ENCODE measurements at regions not wholly inside any gene's neighbourhood (a gene's known extent, or its start where the extent isn't known, plus 50 kb on each side); places are given as distances from the start of the nearest gene placed in this dataset.

DNA sequence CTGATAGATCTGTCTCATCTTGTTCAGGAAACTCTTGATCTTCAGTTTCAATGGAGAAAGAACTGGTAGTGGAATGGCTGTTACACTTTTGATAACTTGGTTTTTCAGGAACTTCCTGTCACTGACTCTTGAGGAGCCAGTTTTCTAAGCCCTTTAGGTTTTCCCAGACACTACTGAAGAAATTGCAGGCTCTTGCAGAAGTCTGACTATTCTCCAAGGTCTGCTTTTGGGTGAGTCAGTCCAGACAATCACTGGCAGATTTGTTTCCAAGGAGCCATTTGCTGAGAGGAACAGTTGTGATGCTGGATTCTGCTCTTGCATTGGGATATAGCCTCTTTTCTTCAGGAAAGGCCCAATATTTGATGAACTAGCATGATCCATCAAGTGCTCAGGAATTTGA, 468.0 kb downstream of the FUT8 start:
- Histone ChIP-seq H2AFZ (ENCODE audit: low read length) (no peak overlapping the region), H3K4me3 (ENCODE audit: low read length) (no peak overlapping the region)

GRCh38 chr14:65881642-65882041, 469.1 kb downstream of the FUT8 start:
- Histone ChIP-seq H3K27me3 (replicated peaks; ENCODE audit: insufficient read depth, low read length) (no peaks in the 10 kb centered on the region), H3K36me3 (replicated peaks; ENCODE audit: insufficient read depth, low read length) (no peaks in the 10 kb centered on the region), H3F3A (ENCODE audit: insufficient read depth, low read length) (no peaks in the 10 kb centered on the region), H3K9me2 (replicated peaks; ENCODE audit: insufficient read depth, low read length) (no peaks in the 10 kb centered on the region), H3K79me2 (ENCODE audit: low read length) (no peaks in the 10 kb centered on the region), H3K4me1 (ENCODE audit: low read length) (no peaks in the 10 kb centered on the region), H3K4me2 (ENCODE audit: low read depth, low read length) (no peak overlapping the region), H3K27ac (ENCODE audit: low read length) (no peak overlapping the region), H3K9ac (ENCODE audit: low read length) (no peak overlapping the region), H3K4me3 (ENCODE audit: low read length) (no peak overlapping the region), H4K20me1 (ENCODE audit: insufficient read depth, low read length) (no peaks in the 10 kb centered on the region), H2AFZ (ENCODE audit: low read length) (no peak overlapping the region), H3K9me3 (replicated peaks; ENCODE audit: insufficient read depth, low read length) (no peaks in the 10 kb centered on the region)
- TF ChIP-seq EZH2phosphoT487 (IDR thresholded peaks at IDR 0.05; ENCODE audit: low read length) = no peak
- DNase-seq = no peak

More for the DNA sequence above, 468.0 kb downstream of the FUT8 start:
- DNase-seq = no peak
- Histone ChIP-seq H3K4me1 (ENCODE audit: low read length) (no peaks in the 10 kb centered on the region), H3K9me3 (replicated peaks; ENCODE audit: insufficient read depth, low read length) (no peaks in the 10 kb centered on the region), H3K27ac (ENCODE audit: low read length) (no peak overlapping the region), H3K36me3 (replicated peaks; ENCODE audit: insufficient read depth, low read length) (no peaks in the 10 kb centered on the region), H3K27me3 (replicated peaks; ENCODE audit: insufficient read depth, low read length) (no peaks in the 10 kb centered on the region), H3K9me2 (replicated peaks; ENCODE audit: insufficient read depth, low read length) (no peaks in the 10 kb centered on the region), H3F3A (ENCODE audit: insufficient read depth, low read length) (no peaks in the 10 kb centered on the region), H3K79me2 (ENCODE audit: low read length) (no peaks in the 10 kb centered on the region), H4K20me1 (ENCODE audit: insufficient read depth, low read length) (no peaks in the 10 kb centered on the region), H3K4me2 (ENCODE audit: low read depth, low read length) (no peak overlapping the region), H3K9ac (ENCODE audit: low read length) (no peak overlapping the region)
- no peak for TF ChIP-seq EZH2 (optimal IDR thresholded peaks at IDR 0.05; ENCODE audit: low read depth, low read length)
- no peak for TF ChIP-seq EZH2phosphoT487 (IDR thresholded peaks at IDR 0.05; ENCODE audit: low read length)
- no peak for TF ChIP-seq CTCF (IDR thresholded peaks at IDR 0.05; ENCODE audit: low read length)

DNA sequence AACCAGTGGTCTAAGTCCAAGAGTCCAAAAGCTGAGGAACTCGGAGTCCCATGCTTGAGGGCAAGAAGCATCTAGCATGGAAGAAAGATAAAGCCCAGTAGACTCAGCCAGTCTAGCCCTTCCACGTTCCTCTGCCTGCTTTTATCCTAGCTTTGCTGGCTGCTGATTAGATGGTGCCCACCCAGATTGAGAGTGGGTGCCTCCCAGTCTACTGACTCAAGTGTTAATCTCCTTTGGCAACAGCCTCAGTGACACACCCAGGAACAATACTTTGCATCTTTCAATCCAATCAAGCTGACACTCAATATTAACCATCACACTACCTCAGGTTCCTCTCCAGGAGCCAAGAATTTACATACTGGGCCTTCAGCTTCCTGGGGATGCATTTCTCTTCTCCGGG, 476.1 kb downstream of the FUT8 start:
- Histone ChIP-seq H3F3A (ENCODE audit: insufficient read depth, low read length) (no peaks in the 10 kb centered on the region), H2AFZ (ENCODE audit: low read length) (no peak overlapping the region), H3K79me2 (ENCODE audit: low read length) (no peaks in the 10 kb centered on the region), H3K4me3 (ENCODE audit: low read length) (no peak overlapping the region), H3K9me3 (replicated peaks; ENCODE audit: insufficient read depth, low read length) (no peaks in the 10 kb centered on the region), H3K27me3 (replicated peaks; ENCODE audit: insufficient read depth, low read length) (no peaks in the 10 kb centered on the region), H3K4me2 (ENCODE audit: low read depth, low read length) (no peak overlapping the region), H3K4me1 (ENCODE audit: low read length) (no peaks in the 10 kb centered on the region), H3K36me3 (replicated peaks; ENCODE audit: insufficient read depth, low read length) (no peaks in the 10 kb centered on the region), H3K9ac (ENCODE audit: low read length) (no peak overlapping the region), H3K27ac (ENCODE audit: low read length) (no peak overlapping the region), H4K20me1 (ENCODE audit: insufficient read depth, low read length) (no peaks in the 10 kb centered on the region), H3K9me2 (replicated peaks; ENCODE audit: insufficient read depth, low read length) (no peaks in the 10 kb centered on the region)
- TF ChIP-seq EZH2phosphoT487 (IDR thresholded peaks at IDR 0.05; ENCODE audit: low read length) (no peak), CTCF (IDR thresholded peaks at IDR 0.05; ENCODE audit: low read length) (no peak)
- no peak for DNase-seq

DNA sequence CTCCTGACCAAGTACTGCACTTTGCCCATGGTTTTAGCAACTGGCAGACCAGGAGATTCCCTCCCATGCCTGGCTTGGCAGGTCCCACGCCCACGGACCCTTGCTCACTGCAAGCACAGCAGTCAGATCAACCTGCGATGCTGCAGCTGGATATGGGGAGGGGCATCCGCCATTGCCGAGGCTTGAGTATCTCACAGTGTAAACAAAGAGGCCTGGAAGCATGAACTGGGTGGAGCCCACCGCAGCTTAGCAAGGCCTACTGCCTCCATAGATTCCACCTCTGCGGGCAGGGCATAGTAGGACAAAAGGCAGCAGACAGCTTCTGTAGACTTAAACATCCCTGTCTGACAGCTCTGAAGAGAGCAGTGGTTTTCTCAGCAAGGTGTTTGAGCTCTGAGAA, 479.8 kb downstream of the FUT8 start:
- Histone ChIP-seq H3K79me2 (ENCODE audit: low read length) (no peaks in the 10 kb centered on the region), H3K9me2 (replicated peaks; ENCODE audit: insufficient read depth, low read length) (no peaks in the 10 kb centered on the region), H3K9ac (ENCODE audit: low read length) (no peak overlapping the region), H3K27me3 (replicated peaks; ENCODE audit: insufficient read depth, low read length) (no peaks in the 10 kb centered on the region), H3K9me3 (replicated peaks; ENCODE audit: insufficient read depth, low read length) (no peaks in the 10 kb centered on the region), H4K20me1 (ENCODE audit: insufficient read depth, low read length) (no peaks in the 10 kb centered on the region), H3K27ac (ENCODE audit: low read length) (no peak overlapping the region), H2AFZ (ENCODE audit: low read length) (no peak overlapping the region), H3K36me3 (replicated peaks; ENCODE audit: insufficient read depth, low read length) (no peaks in the 10 kb centered on the region), H3K4me3 (ENCODE audit: low read length) (no peak overlapping the region), H3K4me1 (ENCODE audit: low read length) (no peaks in the 10 kb centered on the region), H3F3A (ENCODE audit: insufficient read depth, low read length) (no peaks in the 10 kb centered on the region), H3K4me2 (ENCODE audit: low read depth, low read length) (no peak overlapping the region)
- DNase-seq = no peak
- TF ChIP-seq EZH2phosphoT487 (IDR thresholded peaks at IDR 0.05; ENCODE audit: low read length) (no peak), EZH2 (optimal IDR thresholded peaks at IDR 0.05; ENCODE audit: low read depth, low read length) (no peak), CTCF (IDR thresholded peaks at IDR 0.05; ENCODE audit: low read length) (no peak)
